HEK293 (cell line): ENCODE measurements at regions not wholly inside any gene's neighbourhood (a gene's known extent, or its start where the extent isn't known, plus 50 kb on each side); places are given as distances from the start of the nearest gene placed in this dataset.

ENCODE experiments used
- CTCF ChIA-PET: fragments of 350-600 bp; formaldehyde crosslinking; extraction: SDS; loops from one replicate; lab custom pipeline; 2021; ENCODE audit warnings: antibody characterized with exemption; lab: Yijun Ruan, JAX
- POLR2A ChIA-PET: fragments of 300-600 bp; formaldehyde crosslinking; extraction: SDS; loops from one replicate; lab custom pipeline; 2020; ENCODE audit warnings: antibody characterized with exemption, inconsistent platforms; lab: Yijun Ruan, JAX
- H3K27ac ChIP-seq: fragments of 200-500 bp; sonication (Bioruptor generic); 2 replicates; pipeline ENCODE4 v1.5.1; 2014; ENCODE audit warnings: low read depth, low read length, control low read depth, inconsistent platforms; ENCODE audit errors: extremely low read depth
- H3K36me3 ChIP-seq, 2 experiments: fragments of 200-500 bp in 1 of 2; sonication (Bioruptor generic) in 1 of 2; 1 replicate in 1 of 2; 2 replicates in 1 of 2; pipeline ENCODE4 v1.5.1; 2014 to 2017; ENCODE audit warnings: inconsistent platforms in 2 of 2, low read length in 2 of 2; ENCODE audit not compliant: control insufficient read depth in 2 of 2, insufficient read depth in 1 of 2
- H3K4me1 ChIP-seq: fragments of 200-500 bp; sonication (Bioruptor generic); 2 replicates; pipeline ENCODE4 v1.5.1; 2014; ENCODE audit warnings: mild to moderate bottlenecking, low read length, inconsistent platforms; ENCODE audit not compliant: control insufficient read depth, insufficient read depth
- H3K4me3 ChIP-seq: 2 replicates; pipeline ENCODE4 v1.5.1; 2011; ENCODE audit warnings: low read depth, mild to moderate bottlenecking, control low read depth, low read length, moderate library complexity
- H3K9me3 ChIP-seq: fragments of 200-500 bp; sonication (Bioruptor generic); 2 replicates; pipeline ENCODE4 v1.5.1; 2014; ENCODE audit warnings: low read depth, low read length, inconsistent platforms; ENCODE audit not compliant: control insufficient read depth, insufficient read depth
- GLIS1 ChIP-seq: fragments of 450-650 bp; formaldehyde crosslinking; IDR thresholded peaks from 2 replicates; pipeline ENCODE4 v1.5.1; 2016; ENCODE audit warnings: missing biosample characterization, missing genetic modification characterization
- IKZF3 ChIP-seq: fragments of 450-650 bp; IDR thresholded peaks from 2 replicates; pipeline ENCODE4 v1.5.0; 2018; ENCODE audit warnings: missing biosample characterization, mild to moderate bottlenecking, missing genetic modification characterization, moderate library complexity
- OVOL3 ChIP-seq: fragments of 450-650 bp; formaldehyde crosslinking; IDR thresholded peaks from 2 replicates; pipeline ENCODE4 v1.5.1; 2016; ENCODE audit warnings: missing biosample characterization, missing genetic modification characterization
- PRDM1 ChIP-seq: fragments of 450-650 bp; formaldehyde crosslinking; IDR thresholded peaks from 2 replicates; pipeline ENCODE4; 2016; ENCODE audit warnings: missing biosample characterization, missing genetic modification characterization
- REPIN1 ChIP-seq: fragments of 450-650 bp; formaldehyde crosslinking; IDR thresholded peaks from 2 replicates; pipeline ENCODE4 v1.5.1; 2017; ENCODE audit warnings: missing biosample characterization, missing genetic modification characterization, low read depth
- SALL2 ChIP-seq: fragments of 450-650 bp; formaldehyde crosslinking; IDR thresholded peaks from 2 replicates; pipeline ENCODE4 v1.5.0; 2017; ENCODE audit warnings: missing biosample characterization, mild to moderate bottlenecking, missing genetic modification characterization, borderline replicate concordance
- SETDB1 ChIP-seq: IDR thresholded peaks from one replicate; pipeline ENCODE4 v1.6.1; 2017; ENCODE audit warnings: mild to moderate bottlenecking, low read length, moderate library complexity, mixed read lengths; ENCODE audit not compliant: insufficient read length
- YY2 ChIP-seq: fragments of 450-650 bp; formaldehyde crosslinking; IDR thresholded peaks from 2 replicates; pipeline ENCODE4 v1.5.1; 2016; ENCODE audit warnings: missing biosample characterization, missing genetic modification characterization
- ZFP3 ChIP-seq: fragments of 450-650 bp; formaldehyde crosslinking; IDR thresholded peaks from 2 replicates; pipeline ENCODE4 v1.5.1; 2016; ENCODE audit warnings: low read depth, missing biosample characterization, missing genetic modification characterization
- ZNF157 ChIP-seq: fragments of 450-650 bp; formaldehyde crosslinking; IDR thresholded peaks from 2 replicates; pipeline ENCODE4 v1.5.1; 2016; ENCODE audit warnings: missing biosample characterization, missing genetic modification characterization
- ZNF16 ChIP-seq: fragments of 450-650 bp; formaldehyde crosslinking; IDR thresholded peaks from 2 replicates; pipeline ENCODE4 v1.5.1; 2016; ENCODE audit warnings: low read depth, missing biosample characterization, missing genetic modification characterization
- ZNF174 ChIP-seq: fragments of 450-650 bp; formaldehyde crosslinking; IDR thresholded peaks from 2 replicates; pipeline ENCODE4 v1.5.0; 2017; ENCODE audit warnings: missing biosample characterization, mild to moderate bottlenecking, missing genetic modification characterization
- ZNF202 ChIP-seq: fragments of 450-650 bp; formaldehyde crosslinking; IDR thresholded peaks from 2 replicates; pipeline ENCODE4 v1.5.1; 2016; ENCODE audit warnings: missing biosample characterization, missing genetic modification characterization, borderline replicate concordance
- ZNF221 ChIP-seq: fragments of 450-650 bp; formaldehyde crosslinking; IDR thresholded peaks from 2 replicates; pipeline ENCODE4 v1.5.1; 2017; ENCODE audit warnings: missing biosample characterization, missing genetic modification characterization, borderline replicate concordance
- ZNF239 ChIP-seq: fragments of 450-650 bp; formaldehyde crosslinking; IDR thresholded peaks from 2 replicates; pipeline ENCODE4 v1.5.1; 2016; ENCODE audit warnings: missing biosample characterization, missing genetic modification characterization
- ZNF354C ChIP-seq: fragments of 450-650 bp; formaldehyde crosslinking; IDR thresholded peaks from 2 replicates; pipeline ENCODE4 v1.5.1; 2016; ENCODE audit warnings: missing biosample characterization, missing genetic modification characterization, low read depth, borderline replicate concordance
- ZNF501 ChIP-seq: fragments of 450-650 bp; formaldehyde crosslinking; IDR thresholded peaks from 2 replicates; pipeline ENCODE4 v1.5.1; 2016; ENCODE audit warnings: missing biosample characterization, missing genetic modification characterization
- ZNF560 ChIP-seq: fragments of 450-650 bp; formaldehyde crosslinking; IDR thresholded peaks from 2 replicates; pipeline ENCODE4 v1.5.1; 2017; ENCODE audit warnings: missing biosample characterization, missing genetic modification characterization, borderline replicate concordance
- ZNF664 ChIP-seq: fragments of 450-650 bp; formaldehyde crosslinking; IDR thresholded peaks from 2 replicates; pipeline ENCODE4 v1.5.1; 2016; ENCODE audit warnings: missing biosample characterization, missing genetic modification characterization
- ZNF677 ChIP-seq: fragments of 450-650 bp; IDR thresholded peaks from 2 replicates; pipeline ENCODE4 v1.5.0; 2018; ENCODE audit warnings: missing biosample characterization, mild to moderate bottlenecking, missing genetic modification characterization, moderate library complexity
- ZNF785 ChIP-seq: fragments of 450-650 bp; formaldehyde crosslinking; IDR thresholded peaks from 2 replicates; pipeline ENCODE4 v1.5.1; 2016; ENCODE audit warnings: missing biosample characterization, missing genetic modification characterization
- ZNF843 ChIP-seq: fragments of 450-650 bp; formaldehyde crosslinking; IDR thresholded peaks from 2 replicates; pipeline ENCODE4 v1.5.1; 2016; ENCODE audit warnings: missing biosample characterization, missing genetic modification characterization
- TF ChIP-seq, protein P1 (sequence below): fragments of 450-650 bp; formaldehyde crosslinking; IDR thresholded peaks from 2 replicates; pipeline ENCODE4 v1.5.1; 2016; ENCODE audit warnings: missing biosample characterization, missing genetic modification characterization
- TF ChIP-seq, protein P2 (sequence below): fragments of 450-650 bp; formaldehyde crosslinking; IDR thresholded peaks from 2 replicates; pipeline ENCODE4; 2016; ENCODE audit warnings: missing biosample characterization, missing genetic modification characterization
- TF ChIP-seq, protein P3 (sequence below): fragments of 450-650 bp; IDR thresholded peaks from 2 replicates; pipeline ENCODE4 v1.5.1; 2018; ENCODE audit warnings: missing biosample characterization, missing genetic modification characterization

DNA sequence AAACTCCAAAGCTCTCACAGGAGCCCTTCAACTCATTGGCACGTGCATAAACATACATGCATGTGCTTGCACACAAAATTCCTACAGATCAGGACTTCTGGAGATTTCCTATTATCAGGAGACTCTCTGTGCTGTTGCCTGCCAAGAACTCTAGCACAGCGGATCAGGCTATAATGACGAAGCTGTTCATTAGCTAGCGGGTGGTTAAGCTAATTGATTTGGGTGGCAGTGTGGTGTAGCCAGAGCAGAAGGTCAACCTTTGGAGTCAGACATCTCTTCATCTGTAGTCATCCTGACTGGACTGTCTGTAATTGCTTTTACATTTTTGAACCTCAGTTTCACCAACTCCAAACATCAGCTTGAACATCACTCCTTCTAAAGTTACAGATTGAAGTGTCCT, 69.0 kb downstream of the KIF2B start:
- Histone ChIP-seq H3K4me3 (no peak overlapping the region), H3K9me3 (no peaks in the 10 kb centered on the region), H3K36me3 (no peaks in the 10 kb centered on the region), H3K4me1 (no peaks in the 10 kb centered on the region), H3K27ac (no peak overlapping the region)
- ChIA-PET POLR2A (no interaction called here), CTCF (interaction anchor here (0.6 kb wide), 1 partner anchor 639 kb away, joined by 3 read pairs; no protein-coding TSS in a partner anchor)
- TF ChIP-seq ZFP3 (tag by site-specific recombination) = no peak

DNA sequence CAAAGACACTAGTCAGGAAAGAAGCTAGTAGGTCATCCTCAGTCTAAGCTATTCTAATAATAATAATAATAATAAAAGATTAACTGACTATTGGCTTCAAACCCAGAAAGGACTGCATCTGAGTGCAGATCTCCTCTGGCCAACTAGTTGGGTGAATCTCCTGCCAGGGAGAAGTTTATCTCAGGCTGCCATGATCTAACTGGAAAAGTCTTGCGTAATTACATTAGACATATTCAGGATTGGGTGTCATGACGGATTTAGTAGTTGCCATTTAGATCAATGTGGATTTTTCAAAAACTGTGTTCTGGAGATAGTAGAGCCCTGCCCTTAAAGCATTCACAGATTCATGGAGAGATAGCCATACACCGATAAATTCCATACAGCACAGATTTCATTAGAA, 69.5 kb downstream of the KIF2B start:
- POLR2A ChIA-PET = no interaction called here
- CTCF ChIA-PET = interaction anchor here (0.6 kb wide), 1 partner anchor 638 kb away, joined by 3 read pairs; no protein-coding TSS in a partner anchor
- H3K36me3 ChIP-seq = no peaks in the 10 kb centered on the region
- H3K9me3 ChIP-seq = no peaks in the 10 kb centered on the region
- no peak for TF ChIP-seq ZNF843 (tag by site-specific recombination)
- no peak for TF ChIP-seq ZNF664 (tag by site-specific recombination)
- TF ChIP-seq ZNF202 (tag by site-specific recombination) = no peak
- no peak for TF ChIP-seq ZNF501 (tag by site-specific recombination)
- no peak for TF ChIP-seq ZNF677 (tag by site-specific recombination)
- no peak for TF ChIP-seq REPIN1 (tag by site-specific recombination)
- no peaks in the 10 kb centered on the region for H3K4me1 ChIP-seq
- H3K4me3 ChIP-seq = no peak overlapping the region
- no peak overlapping the region for H3K27ac ChIP-seq

DNA sequence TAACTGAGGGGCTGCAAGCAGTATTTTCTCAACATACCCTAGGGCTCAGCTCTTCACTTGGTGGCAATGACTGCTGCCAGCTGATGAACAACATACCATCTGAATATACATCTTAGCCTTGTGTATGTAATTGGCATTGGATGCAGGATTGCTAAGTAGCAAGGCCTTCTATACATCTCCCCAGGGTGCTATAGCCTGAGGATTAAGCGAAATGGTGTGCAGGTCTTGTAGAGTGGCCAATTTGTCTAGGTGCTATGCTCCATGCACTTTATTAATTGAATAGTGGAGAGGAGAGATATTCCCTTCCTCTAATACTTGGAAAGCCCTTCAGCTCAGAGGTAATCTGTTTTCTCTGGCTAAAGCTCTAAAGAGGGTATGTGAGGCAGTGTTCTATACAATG, 71.9 kb downstream of the KIF2B start:
- Histone ChIP-seq H3K9me3 (no peaks in the 10 kb centered on the region), H3K4me3 (no peak overlapping the region), H3K4me1 (no peaks in the 10 kb centered on the region), H3K36me3 (no peaks in the 10 kb centered on the region), H3K27ac (no peak overlapping the region)
- POLR2A ChIA-PET = no interaction called here
- CTCF ChIA-PET = no interaction called here
- TF ChIP-seq PRDM1 (tag by site-specific recombination) = no peak
- TF ChIP-seq, protein P1, sequence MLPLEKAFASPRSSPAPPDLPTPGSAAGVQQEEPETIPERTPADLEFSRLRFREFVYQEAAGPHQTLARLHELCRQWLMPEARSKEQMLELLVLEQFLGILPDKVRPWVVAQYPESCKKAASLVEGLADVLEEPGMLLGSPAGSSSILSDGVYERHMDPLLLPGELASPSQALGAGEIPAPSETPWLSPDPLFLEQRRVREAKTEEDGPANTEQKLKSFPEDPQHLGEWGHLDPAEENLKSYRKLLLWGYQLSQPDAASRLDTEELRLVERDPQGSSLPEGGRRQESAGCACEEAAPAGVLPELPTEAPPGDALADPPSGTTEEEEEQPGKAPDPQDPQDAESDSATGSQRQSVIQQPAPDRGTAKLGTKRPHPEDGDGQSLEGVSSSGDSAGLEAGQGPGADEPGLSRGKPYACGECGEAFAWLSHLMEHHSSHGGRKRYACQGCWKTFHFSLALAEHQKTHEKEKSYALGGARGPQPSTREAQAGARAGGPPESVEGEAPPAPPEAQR (tag by site-specific recombination) = no peak
- TF ChIP-seq ZNF174 (tag by site-specific recombination) = no peak
- TF ChIP-seq IKZF3 (tag by site-specific recombination) = no peak
- no peak for TF ChIP-seq GLIS1 (tag by site-specific recombination)
- TF ChIP-seq, protein P2, sequence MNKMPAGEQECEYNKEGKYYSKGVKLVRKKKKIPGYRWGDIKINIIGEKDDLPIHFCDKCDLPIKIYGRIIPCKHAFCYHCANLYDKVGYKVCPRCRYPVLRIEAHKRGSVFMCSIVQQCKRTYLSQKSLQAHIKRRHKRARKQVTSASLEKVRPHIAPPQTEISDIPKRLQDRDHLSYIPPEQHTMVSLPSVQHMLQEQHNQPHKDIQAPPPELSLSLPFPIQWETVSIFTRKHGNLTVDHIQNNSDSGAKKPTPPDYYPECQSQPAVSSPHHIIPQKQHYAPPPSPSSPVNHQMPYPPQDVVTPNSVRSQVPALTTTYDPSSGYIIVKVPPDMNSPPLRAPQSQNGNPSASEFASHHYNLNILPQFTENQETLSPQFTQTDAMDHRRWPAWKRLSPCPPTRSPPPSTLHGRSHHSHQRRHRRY = no peak
- TF ChIP-seq, all 188 proteins: peak for 0

DNA sequence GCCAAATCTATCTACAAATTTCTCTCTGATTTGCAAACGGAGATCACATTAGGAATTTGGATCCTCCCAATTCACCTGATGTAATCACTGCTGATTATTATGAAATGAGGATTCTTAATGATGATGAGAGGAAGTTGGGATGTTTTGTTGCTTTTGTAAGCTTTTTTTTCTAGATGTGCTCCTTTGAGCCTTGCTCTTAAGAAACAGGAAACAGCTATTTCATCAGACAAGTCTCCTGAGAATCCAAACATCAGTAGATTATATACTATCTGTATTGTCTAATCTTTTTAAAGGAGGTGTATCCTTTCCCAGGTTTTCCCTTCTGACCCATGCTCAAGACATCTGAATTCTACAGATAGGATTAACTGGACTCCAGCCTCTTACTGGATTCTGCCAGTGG, 73.3 kb downstream of the KIF2B start:
- no peaks in the 10 kb centered on the region for H3K36me3 ChIP-seq
- no peak overlapping the region for H3K4me3 ChIP-seq
- POLR2A ChIA-PET = no interaction called here
- no peaks in the 10 kb centered on the region for H3K4me1 ChIP-seq
- no peak overlapping the region for H3K27ac ChIP-seq
- CTCF ChIA-PET = no interaction called here
- no peaks in the 10 kb centered on the region for H3K9me3 ChIP-seq
- TF ChIP-seq ZNF785 (no peak), ZNF221 (tag by site-specific recombination) (no peak), ZNF157 (tag by site-specific recombination) (no peak), ZNF16 (tag by site-specific recombination) (no peak), ZNF354C (tag by site-specific recombination) (no peak), SETDB1 (no peak), YY2 (no peak), OVOL3 (no peak), SALL2 (tag by site-specific recombination) (no peak), ZNF239 (tag by site-specific recombination) (no peak), ZNF560 (tag by site-specific recombination) (no peak)
- TF ChIP-seq, protein P1 (tag by site-specific recombination) = no peak
- TF ChIP-seq, protein P3, sequence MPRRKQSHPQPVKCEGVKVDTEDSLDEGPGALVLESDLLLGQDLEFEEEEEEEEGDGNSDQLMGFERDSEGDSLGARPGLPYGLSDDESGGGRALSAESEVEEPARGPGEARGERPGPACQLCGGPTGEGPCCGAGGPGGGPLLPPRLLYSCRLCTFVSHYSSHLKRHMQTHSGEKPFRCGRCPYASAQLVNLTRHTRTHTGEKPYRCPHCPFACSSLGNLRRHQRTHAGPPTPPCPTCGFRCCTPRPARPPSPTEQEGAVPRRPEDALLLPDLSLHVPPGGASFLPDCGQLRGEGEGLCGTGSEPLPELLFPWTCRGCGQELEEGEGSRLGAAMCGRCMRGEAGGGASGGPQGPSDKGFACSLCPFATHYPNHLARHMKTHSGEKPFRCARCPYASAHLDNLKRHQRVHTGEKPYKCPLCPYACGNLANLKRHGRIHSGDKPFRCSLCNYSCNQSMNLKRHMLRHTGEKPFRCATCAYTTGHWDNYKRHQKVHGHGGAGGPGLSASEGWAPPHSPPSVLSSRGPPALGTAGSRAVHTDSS (tag by site-specific recombination) = no peak
